ENCODE measurements at regions not wholly inside any gene's neighbourhood (a gene's known extent, or its start where the extent isn't known, plus 50 kb on each side); places are given as distances from the start of the nearest gene placed in this dataset.

- no peak for TF ChIP-seq ZNF609 (CRISPR knock-in tag; IDR thresholded peaks at IDR 0.05; ENCODE audit: borderline replicate concordance)
- TF ChIP-seq ZNF77 (CRISPR knock-in tag; IDR thresholded peaks at IDR 0.05): no peak
- TF ChIP-seq PTBP1 (IDR thresholded peaks at IDR 0.05; ENCODE audit: low read depth, low read length): no peak
- TF ChIP-seq NBN (IDR thresholded peaks at IDR 0.05; ENCODE audit: low read depth): no peak
- TF ChIP-seq EGR1 (conservative IDR thresholded peaks at IDR 0.05): no peak
- 0 out of 2 replicates have a peak, but pooled peaks have one; percentile 44 for TF ChIP-seq OTX1 (CRISPR knock-in tag; IDR thresholded peaks at IDR 0.05)
- TF ChIP-seq THRB (CRISPR knock-in tag; conservative IDR thresholded peaks at IDR 0.05): peak; percentile 82
- TF ChIP-seq TSHZ1 (CRISPR knock-in tag; IDR thresholded peaks at IDR 0.05): no peak
- TF ChIP-seq COPS2 (conservative IDR thresholded peaks at IDR 0.05): no peak
- TF ChIP-seq MBD1 (CRISPR knock-in tag; IDR thresholded peaks at IDR 0.05): no peak
- peak; percentile 37 for TF ChIP-seq HNRNPK (IDR thresholded peaks at IDR 0.05; ENCODE audit: low read depth, low read length, poor library complexity, severe bottlenecking)
- TF ChIP-seq ZZZ3 (IDR thresholded peaks at IDR 0.05): no peak
- TF ChIP-seq HDAC3 (IDR thresholded peaks at IDR 0.05; ENCODE audit: borderline replicate concordance, partially characterized antibody): no peak
- TF ChIP-seq ZNF3 (CRISPR knock-in tag; IDR thresholded peaks at IDR 0.05): no peak
- TF ChIP-seq TRIM28 (IDR thresholded peaks at IDR 0.05): no peak
- TF ChIP-seq ZNF512 (tag; IDR thresholded peaks at IDR 0.05): peak; percentile 97
Observed at GRCh38 chr7:66865290-66865864, 55.6 kb upstream of the TMEM248 start (continued).

Measured in K562 (cell line).